HepG2 (cell line): ENCODE measurements at regions not wholly inside any gene's neighbourhood (a gene's known extent, or its start where the extent isn't known, plus 50 kb on each side); places are given as distances from the start of the nearest gene placed in this dataset.

Experiments used
- ATAC-seq: fragments of 200-7000 bp; cut with Tn5 transposase; 3 replicates; pipeline ENCODE4 v1.9.1; 2020; ENCODE audit warnings: mild to moderate bottlenecking, moderate library complexity
- BruUV-seq: library from RNA; stranded (reverse); fragments of 400-500 nt; replicated peaks from 2 replicates; lab custom pipeline; 2021; lab: Mats Ljungman, UMichigan
- CTCF ChIA-PET: fragments of 300-600 bp; formaldehyde crosslinking; extraction: SDS; loops from one replicate; lab custom pipeline; 2021; ENCODE audit warnings: low total read pairs, inconsistent platforms, low intra/inter-chr PET ratio; lab: Yijun Ruan, JAX
- POLR2A ChIA-PET: fragments of 350-600 bp; sonication (Branson Sonifier 250); formaldehyde crosslinking; loops from one replicate; lab custom pipeline; 2020; ENCODE audit warnings: antibody characterized with exemption, inconsistent platforms; lab: Yijun Ruan, JAX
- DNase-seq: peaks from one replicate; pipeline ENCODE4 v3.0.0-alpha.2; 2015; ENCODE audit warnings: low spot score
- FAIRE-seq: peaks from 3 replicates; lab custom pipeline; 2011; peaks lifted over from hg19 to GRCh38; lab: Jason Lieb, UNC
- H2AFZ ChIP-seq: one replicate; pipeline ENCODE4 v1.6.1; 2011; ENCODE audit warnings: low read length, inconsistent platforms
- H3K27ac ChIP-seq: fragments of 300-600 bp; 3 replicates; pipeline ENCODE4 v1.8.0; 2011; ENCODE audit warnings: mixed run types, mild to moderate bottlenecking, mixed read lengths, low read length, inconsistent platforms; ENCODE audit not compliant: insufficient read depth; ENCODE audit errors: extremely low read length
- H3K27me3 ChIP-seq, 2 experiments: fragments of 200-600 bp in 1 of 2; 2 replicates in 1 of 2; 3 replicates in 1 of 2; pipeline versions ENCODE4 v1.6.0 to v1.8.0; 2011; ENCODE audit warnings: low read length in 2 of 2, mild to moderate bottlenecking in 2 of 2, moderate library complexity in 2 of 2, inconsistent platforms in 1 of 2; ENCODE audit not compliant: insufficient read depth in 2 of 2, control insufficient read depth in 1 of 2
- H3K36me3 ChIP-seq, 2 experiments: fragments of 200-600 bp in 1 of 2; replicated peaks in 1 of 2; 2 replicates in 1 of 2; 3 replicates in 1 of 2; pipeline versions ENCODE4 v1.5.1 to v1.8.0; 2011; ENCODE audit warnings: low read length in 2 of 2, inconsistent platforms in 1 of 2; ENCODE audit not compliant: insufficient read depth in 2 of 2, control insufficient read depth in 1 of 2
- H3K4me1 ChIP-seq: 2 replicates; pipeline ENCODE4 v1.5.1; 2012; ENCODE audit warnings: low read length, inconsistent platforms; ENCODE audit not compliant: insufficient read depth
- H3K4me2 ChIP-seq: 2 replicates; pipeline ENCODE4 v1.6.0; 2011; ENCODE audit warnings: low read depth, low read length, inconsistent platforms
- H3K4me3 ChIP-seq, 3 experiments: fragments of 200-600 bp in 1 of 3; sonication (generic), shearing (Covaris generic) in 1 of 3; replicated peaks in 1 of 3; 2 replicates each; pipeline ENCODE4 v1.5.1; 2011 to 2016; ENCODE audit warnings: low read length in 3 of 3, inconsistent platforms in 2 of 3, low read depth in 2 of 3, mild to moderate bottlenecking in 2 of 3, control low read depth in 1 of 3, mixed read lengths in 1 of 3; ENCODE audit not compliant: insufficient read depth in 1 of 3
- H3K79me2 ChIP-seq: one replicate; pipeline ENCODE4 v1.6.1; 2011; ENCODE audit warnings: low read length, inconsistent platforms; ENCODE audit not compliant: insufficient read depth
- H3K9ac ChIP-seq: 2 replicates; pipeline ENCODE4 v1.6.0; 2011; ENCODE audit warnings: mild to moderate bottlenecking, low read depth, low read length, inconsistent platforms; ENCODE audit not compliant: insufficient read depth
- H3K9me3 ChIP-seq: 2 replicates; pipeline ENCODE4 v1.5.1; 2012; ENCODE audit warnings: mild to moderate bottlenecking, low read length
- H4K20me1 ChIP-seq: 2 replicates; pipeline ENCODE4 v1.6.0; 2011; ENCODE audit warnings: inconsistent platforms, mild to moderate bottlenecking, low read length, moderate library complexity; ENCODE audit not compliant: insufficient read depth
- EED ChIP-seq: sonication (generic); formaldehyde crosslinking; IDR thresholded peaks from 2 replicates; pipeline ENCODE4 v1.5.0; 2020; ENCODE audit warnings: mild to moderate bottlenecking, missing genetic modification reagents
- HDAC2 ChIP-seq: sonication (generic); formaldehyde crosslinking; IDR thresholded peaks from 2 replicates; pipeline ENCODE4 v1.4.0; 2020; ENCODE audit warnings: missing genetic modification reagents
- KLF13 ChIP-seq: sonication (generic); formaldehyde crosslinking; IDR thresholded peaks from 2 replicates; pipeline ENCODE4 v1.4.0; 2020; ENCODE audit warnings: mild to moderate bottlenecking, missing genetic modification reagents
- MTA3 ChIP-seq: sonication (generic); formaldehyde crosslinking; IDR thresholded peaks from 2 replicates; pipeline ENCODE4 v1.4.0; 2020; ENCODE audit warnings: missing genetic modification reagents
- PCBP2 ChIP-seq: fragments of 200-400 bp; formaldehyde crosslinking; optimal IDR thresholded peaks from 2 replicates; pipeline ENCODE3; 2018; ENCODE audit warnings: low read length, low read depth; ENCODE audit not compliant: poor library complexity, severe bottlenecking
- RFXAP ChIP-seq: sonication (generic); formaldehyde crosslinking; IDR thresholded peaks from 2 replicates; pipeline ENCODE4 v1.4.0; 2020; ENCODE audit warnings: missing genetic modification reagents, borderline replicate concordance
- SP4 ChIP-seq: sonication (generic); formaldehyde crosslinking; IDR thresholded peaks from 2 replicates; pipeline ENCODE4 v1.8.1; 2023; ENCODE audit warnings: mild to moderate bottlenecking, missing genetic modification reagents
- TBP ChIP-seq: sonication (generic); formaldehyde crosslinking; IDR thresholded peaks from 2 replicates; pipeline ENCODE4 v1.5.0; 2020; ENCODE audit warnings: missing genetic modification reagents
- XRCC5 ChIP-seq: fragments of 200-400 bp; formaldehyde crosslinking; optimal IDR thresholded peaks from 2 replicates; pipeline ENCODE3; 2017; ENCODE audit warnings: mild to moderate bottlenecking, low read length
- ZHX2 ChIP-seq, 2 experiments: sonication (generic) in 1 of 2; formaldehyde crosslinking in 1 of 2; IDR thresholded peaks; 2 replicates each; pipeline versions ENCODE4 v1.6.1 to v1.9.0; 2014 to 2022; ENCODE audit warnings: antibody characterized with exemption in 1 of 2, borderline replicate concordance in 1 of 2, inconsistent platforms in 1 of 2, low read depth in 1 of 2, missing genetic modification reagents in 1 of 2
- ZNF556 ChIP-seq: sonication (generic); formaldehyde crosslinking; IDR thresholded peaks from 2 replicates; pipeline ENCODE4 v1.4.0; 2020; ENCODE audit warnings: mild to moderate bottlenecking, missing genetic modification reagents, borderline replicate concordance
- ZNF704 ChIP-seq: sonication (generic); formaldehyde crosslinking; IDR thresholded peaks from 2 replicates; pipeline ENCODE4 v1.8.1; 2023; ENCODE audit warnings: mild to moderate bottlenecking, inconsistent platforms, moderate library complexity, missing genetic modification reagents, borderline replicate concordance
- ZSCAN22 ChIP-seq: sonication (generic); formaldehyde crosslinking; IDR thresholded peaks from 2 replicates; pipeline ENCODE4 v1.4.0; 2020; ENCODE audit warnings: mild to moderate bottlenecking, missing genetic modification reagents
- WGBS: methylation state at CpG from one replicate; pipeline ENCODE4 v1.1.6; 2017; ENCODE audit warnings: low lambda C conversion rate; 5-methylcytosine and 5-hydroxymethylcytosine counted together
- in situ Hi-C: cut with HindIII; loops from 2 replicates; pipeline ENCODE4 v1.10.0; 2017; ENCODE audit warnings: low pct_unique_long_range_greater_than_20kb; ENCODE audit not compliant: extremely low pct_ligation_motif_present
- intact Hi-C: fragments of 100-400 bp; cut with micrococcal nuclease; formaldehyde crosslinking; loops from one replicate; pipeline ENCODE4 v1.10.0; 2022; ENCODE audit not compliant: unreplicated experiment

- BruUV-seq: no TSS peak
- FAIRE-seq: no peak
- intact Hi-C loops: no loop called here
- TF ChIP-seq ZHX2 (IDR thresholded peaks at IDR 0.05; ENCODE audit: low read depth) (no peak), ZHX2 (CRISPR knock-in tag; IDR thresholded peaks at IDR 0.05; ENCODE audit: borderline replicate concordance) (no peak), MTA3 (CRISPR knock-in tag) (no peak), ZNF704 (CRISPR knock-in tag) (no peak), KLF13 (CRISPR knock-in tag) (no peak), PCBP2 (no peak), SP4 (no peak), EED (CRISPR knock-in tag) (no peak), ZSCAN22 (CRISPR knock-in tag) (no peak), TBP (CRISPR knock-in tag) (no peak), HDAC2 (CRISPR knock-in tag) (no peak), XRCC5 (no peak), RFXAP (CRISPR knock-in tag) (no peak), ZNF556 (no peak)
Measured at GRCh38 chr12:28980436-28980835, 168.6 kb upstream of the FAR2 start.

More at GRCh38 chr12:28980436-28980835, 168.6 kb upstream of the FAR2 start:
- Histone ChIP-seq H3K36me3 (no peaks in the 10 kb centered on the region), H3K79me2 (no peaks in the 10 kb centered on the region), H3K9ac (no peak overlapping the region), H3K4me3 (no peak overlapping the region), H3K27me3 (no peaks in the 10 kb centered on the region), H3K27ac (no peak overlapping the region), H3K4me2 (no peak overlapping the region), H4K20me1 (no peaks in the 10 kb centered on the region), H2AFZ (no peak overlapping the region), H3K4me1 (no peaks in the 10 kb centered on the region), H3K9me3 (no peaks in the 10 kb centered on the region)
- in situ Hi-C loops: no loop called here
- WGBS: 33% methylated on average over 4 of the region's 4 CpGs
- DNase-seq (no peak), ATAC-seq (no peak)
- CTCF ChIA-PET: no interaction called here
- POLR2A ChIA-PET: no interaction called here
